Heart left ventricle (tissue), 16 donors: ENCODE measurements at regions not wholly inside any gene's neighbourhood (a gene's known extent, or its start where the extent isn't known, plus 50 kb on each side); places are given as distances from the start of the nearest gene placed in this dataset.

Experiments used
- ATAC-seq, 4 donors: fragments of 200-7000 bp; cut with Tn5 transposase; one replicate each; pipeline ENCODE4 v1.9.1; 2020 to 2022; ENCODE audit warnings: moderate library complexity in 4 of 4, mild to moderate bottlenecking in 3 of 4, moderate number of reproducible peaks in 1 of 4
- DNase-seq, 5 donors: peaks; one replicate each; pipeline ENCODE4 v3.0.0-alpha.2; 2020
- H3K27ac ChIP-seq, 12 donors: fragments of 200-600 bp; sonication (generic) in 4 of 12; one replicate each; pipeline versions ENCODE4 v1.5.0 to v1.8.0; 2016 to 2022; ENCODE audit warnings: mild to moderate bottlenecking in 2 of 12
- H3K27me3 ChIP-seq, 9 donors: fragments of 200-600 bp; sonication (generic) in 2 of 9; one replicate each; pipeline versions ENCODE4 v1.5.1 to v1.8.0; 2016 to 2022; ENCODE audit warnings: mild to moderate bottlenecking in 3 of 9
- H3K36me3 ChIP-seq, 9 donors: fragments of 200-600 bp; sonication (generic) in 2 of 9; one replicate each; pipeline versions ENCODE4 v1.5.0 to v1.8.0; 2018 to 2022; ENCODE audit warnings: mild to moderate bottlenecking in 2 of 9
- H3K4me1 ChIP-seq, 12 donors: fragments of 200-600 bp; sonication (generic) in 4 of 12; one replicate each; pipeline versions ENCODE4 v1.5.0 to v1.8.0; 2016 to 2022; ENCODE audit warnings: mild to moderate bottlenecking in 3 of 12
- H3K4me3 ChIP-seq, 12 donors: fragments of 200-600 bp; sonication (generic) in 4 of 12; one replicate each; pipeline versions ENCODE4 v1.5.0 to v1.8.0; 2017 to 2022; ENCODE audit warnings: mild to moderate bottlenecking in 9 of 12, moderate library complexity in 4 of 12
- H3K9me3 ChIP-seq, 12 donors: fragments of 200-600 bp; sonication (generic) in 4 of 12; one replicate each; pipeline versions ENCODE4 v1.5.0 to v1.8.0; 2016 to 2022; ENCODE audit warnings: mild to moderate bottlenecking in 1 of 12
- POLR2A ChIP-seq, 2 donors: fragments of 450-650 bp; IDR thresholded peaks; one replicate each; pipeline ENCODE4 v1.6.1; 2017; ENCODE audit warnings: antibody characterized with exemption in 2 of 2, mild to moderate bottlenecking in 2 of 2, moderate library complexity in 2 of 2
- WGBS, 4 donors: extraction: QIAGEN DNeasy Blood & Tissue Kit in 2 of 4; methylation state at CpG; one replicate each; pipeline versions ENCODE4 v1.1.5 to v1.1.7; 2013 to 2018; 5-methylcytosine and 5-hydroxymethylcytosine counted together
- intact Hi-C, 10 donors: fragments of 100-400 bp; cut with DNase I; formaldehyde crosslinking; loops; one replicate each; pipeline versions ENCODE4 v1.11.1 to v1.14.2; 2022
- TF ChIP-seq, protein P1 (sequence below), 12 donors: fragments of 200-600 bp; sonication (generic) in 4 of 12; IDR thresholded peaks; one replicate each; pipeline versions ENCODE4 v1.5.0 to v1.8.0; 2018 to 2022; ENCODE audit warnings: antibody characterized with exemption in 12 of 12, mild to moderate bottlenecking in 5 of 12
- donor health status: ischemic (EF 13 %, LVEDD 7.1; RV severe dilation, severe dysfunction).
- donor health status: healthy with polysubstance abuse.
- donor health status: DM: no; HTN: yes; CAD: no.
- donor health status: DM: no; HTN: no; CAD: no.
- donor health status: ischemic (EF 25% LVEDD 6.9; RV normal size, moderate dysfunction).
- donor health status: ischemic (EF 25% LVEDD 5.7; RV mildly dilated, moderate dysfunction).
- donor health status: healthy.
- donor health status: DM: yes; HTN: yes; CAD: no.
- donor health status: ischemic (EF 35%, LVEDD 5.7; RV mildly dilated, moderate dysfunction).
- donor health status: nonischemic (EF 11% LVEDD 7.7; RV severe dilation, severe dysfunction).
- donor health status: DM: yes; HTN: yes; CAD: no.
- donor health status: PGD.
- donor health status: ischemic (EF 29% LVEDD 5.4; RV normal size, mild dysfunction).
- donor health status: nonischemic (EF 23%, LVEDD 6.1; RV moderate dilation, normal function).

DNA sequence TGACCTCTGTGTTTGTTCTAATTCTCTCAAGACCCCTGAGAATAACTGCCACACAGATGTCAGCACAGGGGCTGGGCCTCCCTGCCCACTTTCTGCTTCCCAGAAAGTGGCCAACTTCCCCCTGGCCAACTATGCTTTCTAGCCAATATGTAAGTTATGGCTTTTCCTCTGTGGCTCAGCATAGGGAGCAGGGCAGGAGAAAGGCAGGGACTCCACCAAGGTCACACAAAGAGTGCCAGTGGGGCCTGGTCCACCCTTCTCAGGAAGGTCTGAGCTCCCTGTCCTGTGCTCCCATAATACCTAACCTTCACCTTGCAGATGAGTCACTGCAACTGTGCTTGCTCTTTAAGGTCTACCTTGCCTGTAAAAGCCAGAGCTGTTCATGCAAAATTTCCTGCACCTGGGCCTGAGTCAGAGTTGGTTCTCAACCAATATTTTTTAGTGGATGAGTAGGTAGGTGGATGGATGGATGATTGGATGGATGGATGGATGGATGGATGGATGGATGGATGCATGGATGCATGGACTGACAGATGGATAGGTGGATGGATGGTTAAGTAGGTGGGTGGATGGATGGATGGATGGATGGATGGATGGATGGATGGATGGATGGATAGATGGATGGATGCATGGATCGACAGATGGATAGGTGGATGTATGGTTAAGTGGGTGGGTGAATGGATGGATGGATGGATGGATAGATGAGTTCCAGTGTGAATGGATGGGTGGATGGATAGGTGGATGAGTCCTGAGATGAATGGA lies 64.2 kb downstream of the DIO3 start:
- TF ChIP-seq, protein P1, sequence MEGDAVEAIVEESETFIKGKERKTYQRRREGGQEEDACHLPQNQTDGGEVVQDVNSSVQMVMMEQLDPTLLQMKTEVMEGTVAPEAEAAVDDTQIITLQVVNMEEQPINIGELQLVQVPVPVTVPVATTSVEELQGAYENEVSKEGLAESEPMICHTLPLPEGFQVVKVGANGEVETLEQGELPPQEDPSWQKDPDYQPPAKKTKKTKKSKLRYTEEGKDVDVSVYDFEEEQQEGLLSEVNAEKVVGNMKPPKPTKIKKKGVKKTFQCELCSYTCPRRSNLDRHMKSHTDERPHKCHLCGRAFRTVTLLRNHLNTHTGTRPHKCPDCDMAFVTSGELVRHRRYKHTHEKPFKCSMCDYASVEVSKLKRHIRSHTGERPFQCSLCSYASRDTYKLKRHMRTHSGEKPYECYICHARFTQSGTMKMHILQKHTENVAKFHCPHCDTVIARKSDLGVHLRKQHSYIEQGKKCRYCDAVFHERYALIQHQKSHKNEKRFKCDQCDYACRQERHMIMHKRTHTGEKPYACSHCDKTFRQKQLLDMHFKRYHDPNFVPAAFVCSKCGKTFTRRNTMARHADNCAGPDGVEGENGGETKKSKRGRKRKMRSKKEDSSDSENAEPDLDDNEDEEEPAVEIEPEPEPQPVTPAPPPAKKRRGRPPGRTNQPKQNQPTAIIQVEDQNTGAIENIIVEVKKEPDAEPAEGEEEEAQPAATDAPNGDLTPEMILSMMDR (IDR thresholded peaks at IDR 0.05): no peak
- no peak for TF ChIP-seq POLR2A (IDR thresholded peaks at IDR 0.05)
- intact Hi-C loops: loop anchor here (2.0 to 10.0 kb wide), 10 partner anchors 773 to 1243 kb away; no protein-coding TSS in a partner anchor
- 92 to 98% (median 93%) methylated on average over 1 of the region's 1 CpG for WGBS, 4 donors
- H3K4me1 ChIP-seq: peaks cover 0 to 12% (median 9%) of the 10 kb centered on the region in 12 donors
- no peak for ATAC-seq
- H3K27me3 ChIP-seq: no peaks in the 10 kb centered on the region
- no peak overlapping the region for H3K27ac ChIP-seq
- H3K4me3 ChIP-seq: no peak overlapping the region
- no peaks in the 10 kb centered on the region for H3K36me3 ChIP-seq
- no peak for DNase-seq
- no peaks in the 10 kb centered on the region for H3K9me3 ChIP-seq

DNA sequence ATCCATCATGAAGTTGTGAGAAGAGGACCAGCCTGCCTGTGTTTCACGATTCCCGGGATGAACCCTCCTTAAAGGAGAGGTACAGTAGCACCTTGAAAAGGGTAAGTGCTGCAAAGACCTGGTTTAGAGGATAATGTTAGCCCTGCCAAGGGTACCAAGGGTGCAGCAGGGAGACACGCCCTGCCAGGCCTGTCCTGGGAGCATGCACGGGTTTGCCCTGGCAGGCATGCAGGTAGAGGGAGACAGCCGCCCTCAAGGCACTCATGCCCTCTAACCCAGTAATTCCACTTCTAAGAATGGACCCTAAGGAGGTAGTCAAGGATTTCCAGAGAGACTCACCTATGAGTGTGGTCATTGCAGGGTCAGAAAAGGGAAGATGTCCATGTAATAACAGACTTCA lies 65.0 kb downstream of the DIO3 start:
- no peaks in the 10 kb centered on the region for H3K27me3 ChIP-seq
- no peaks in the 10 kb centered on the region for H3K36me3 ChIP-seq
- H3K4me1 ChIP-seq: peaks cover 0 to 12% (median 9%) of the 10 kb centered on the region in 12 donors
- 79 to 95% (median 92%) methylated on average over 5 of the region's 5 CpGs for WGBS, 4 donors
- no peak overlapping the region for H3K4me3 ChIP-seq
- DNase-seq: no peak
- intact Hi-C loops: loop anchor here (2.0 to 10.0 kb wide), 10 partner anchors 774 to 1244 kb away; no protein-coding TSS in a partner anchor
- no peak for ATAC-seq
- H3K9me3 ChIP-seq: no peaks in the 10 kb centered on the region
- no peak overlapping the region for H3K27ac ChIP-seq
- TF ChIP-seq, protein P1 (IDR thresholded peaks at IDR 0.05): no peak
- TF ChIP-seq POLR2A (IDR thresholded peaks at IDR 0.05): no peak

DNA sequence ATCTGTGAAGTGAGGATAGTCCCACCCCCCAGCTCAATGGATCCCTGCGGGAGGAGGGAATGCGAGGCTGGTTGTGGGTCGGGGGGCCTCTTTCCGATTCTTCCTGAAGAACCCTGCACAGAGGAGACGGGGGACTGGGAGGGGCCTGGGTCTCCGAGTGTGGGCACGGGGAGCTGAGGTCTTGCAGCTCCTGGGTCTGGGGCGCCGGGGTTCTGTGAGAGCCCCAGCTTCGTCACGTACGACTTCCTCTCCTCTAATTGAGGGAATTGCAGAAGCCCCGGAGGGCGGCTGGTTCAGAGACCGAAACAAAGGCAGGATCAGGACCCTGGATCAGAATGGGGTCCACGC lies 66.6 kb downstream of the DIO3 start:
- intact Hi-C loops: loop anchor here (2.0 to 10.0 kb wide), 12 partner anchors 775 to 1246 kb away; no protein-coding TSS in a partner anchor
- DNase-seq: no peak
- ATAC-seq: no peak
- 55 to 67% (median 62%) methylated on average over 16 of the region's 16 CpGs for WGBS, 4 donors
- Histone ChIP-seq H3K27me3 (no peaks in the 10 kb centered on the region), H3K36me3 (no peaks in the 10 kb centered on the region), H3K4me1 (peaks cover 0 to 12% (median 9%) of the 10 kb centered on the region in 12 donors), H3K9me3 (no peaks in the 10 kb centered on the region), H3K4me3 (peak overlapping the region in 8 of 12 donors; percentile 18 to 48 (median 30)), H3K27ac (no peak overlapping the region)
- TF ChIP-seq, protein P1 (IDR thresholded peaks at IDR 0.05): no peak
- no peak for TF ChIP-seq POLR2A (IDR thresholded peaks at IDR 0.05)

DNA sequence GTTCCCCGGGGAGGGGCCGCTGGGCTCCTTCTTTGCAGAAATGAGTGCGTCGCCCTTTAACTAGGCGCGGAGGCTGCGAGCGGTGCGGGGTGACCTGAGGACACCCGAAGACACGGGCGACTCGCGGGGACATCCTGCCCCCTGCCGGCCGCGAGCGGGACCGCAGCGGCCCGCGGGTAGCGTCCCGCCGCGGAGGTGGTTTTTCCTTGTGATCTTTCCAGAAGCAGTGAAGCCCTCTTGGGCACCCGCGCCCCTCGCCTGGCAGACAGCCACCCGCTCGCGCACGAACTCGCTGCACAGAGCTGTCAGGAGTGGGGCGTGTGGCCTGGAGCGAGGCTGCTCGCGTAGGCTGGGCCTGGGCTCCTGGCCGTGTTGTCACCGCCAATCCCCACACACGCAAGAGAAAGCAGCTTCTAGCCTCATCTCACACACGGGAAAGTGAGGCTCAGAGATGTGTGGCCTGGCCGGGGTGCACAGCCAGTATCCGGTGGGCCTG lies 67.2 kb downstream of the DIO3 start:
- H3K9me3 ChIP-seq: no peaks in the 10 kb centered on the region
- H3K4me3 ChIP-seq: peak overlapping the region in 9 of 12 donors; percentile 18 to 48 (median 31)
- DNase-seq (peak; percentile 70 to 90 (median 78)), ATAC-seq (peak; percentile 74 to 94 (median 90))
- intact Hi-C loops: loop anchor here (2.0 to 10.0 kb wide), 12 partner anchors 776 to 1246 kb away; no protein-coding TSS in a partner anchor
- H3K36me3 ChIP-seq: no peaks in the 10 kb centered on the region
- no peaks in the 10 kb centered on the region for H3K27me3 ChIP-seq
- H3K4me1 ChIP-seq: peaks cover 0 to 12% (median 9%) of the 10 kb centered on the region in 12 donors
- 4 to 11% (median 6%) methylated on average over 20 to 44 of the region's 44 CpGs for WGBS, 4 donors
- TF ChIP-seq POLR2A (IDR thresholded peaks at IDR 0.05): no peak
- TF ChIP-seq, protein P1 (IDR thresholded peaks at IDR 0.05): peak; percentile 98 to 100 (median 99)
- H3K27ac ChIP-seq: peak overlapping the region in 1 of 12 donors; percentile 18
